Kidney (tissue), 13 donors: ENCODE measurements at regions not wholly inside any gene's neighbourhood (a gene's known extent, or its start where the extent isn't known, plus 50 kb on each side); places are given as distances from the start of the nearest gene placed in this dataset.

ENCODE experiments used
- DNase-seq, 5 donors: peaks; one replicate each; pipeline ENCODE4 v3.0.0-alpha.2; 2013 to 2020
- FAIRE-seq: peaks from 2 replicates; lab custom pipeline; 2012; peaks lifted over from hg19 to GRCh38; lab: Jason Lieb, UNC
- H3K27ac ChIP-seq, 2 donors: one replicate each; pipeline ENCODE4 v1.7.0; 2013; ENCODE audit warnings: low read depth in 2 of 2, low read length in 2 of 2, inconsistent platforms in 1 of 2
- H3K27me3 ChIP-seq: one replicate; pipeline ENCODE4 v1.7.1; 2013; ENCODE audit warnings: low read length, inconsistent platforms; ENCODE audit not compliant: control insufficient read depth, insufficient read depth
- H3K36me3 ChIP-seq, 3 donors: one replicate each; pipeline versions ENCODE4 v1.7.0 to v1.7.1; 2013; ENCODE audit warnings: low read length in 3 of 3, control low read depth in 1 of 3, inconsistent platforms in 1 of 3; ENCODE audit not compliant: insufficient read depth in 3 of 3, control insufficient read depth in 2 of 3
- H3K4me1 ChIP-seq, 3 donors: one replicate each; pipeline versions ENCODE4 v1.7.0 to v1.7.1; 2013; ENCODE audit warnings: low read length in 3 of 3, inconsistent platforms in 1 of 3, low read depth in 1 of 3; ENCODE audit not compliant: control insufficient read depth in 2 of 3, insufficient read depth in 2 of 3
- H3K4me3 ChIP-seq, 3 donors: one replicate each; pipeline versions ENCODE4 v1.7.0 to v1.8.1; 2013; ENCODE audit warnings: low read length in 3 of 3, control low read depth in 1 of 3, inconsistent platforms in 1 of 3
- H3K9ac ChIP-seq, 3 donors: one replicate each; pipeline versions ENCODE4 v1.7.0 to v1.7.1; 2013; ENCODE audit warnings: low read length in 3 of 3, control low read depth in 1 of 3, inconsistent platforms in 1 of 3
- H3K9me3 ChIP-seq, 3 donors: one replicate each; pipeline versions ENCODE4 v1.7.0 to v1.7.1; 2013; ENCODE audit warnings: low read length in 3 of 3, control low read depth in 1 of 3, inconsistent platforms in 1 of 3; ENCODE audit not compliant: control insufficient read depth in 2 of 3, insufficient read depth in 1 of 3
- CTCF ChIP-seq: IDR thresholded peaks from 3 replicates; pipeline ENCODE4 v1.5.1; 2012; ENCODE audit warnings: mild to moderate bottlenecking, moderate library complexity, borderline replicate concordance; ENCODE audit not compliant: insufficient read depth; ENCODE audit errors: extremely low read depth
- intact Hi-C: fragments of 100-400 bp; cut with DNase I; formaldehyde crosslinking; loops from one replicate; pipeline ENCODE4 v1.11.1; 2022
- donor health status: control.
- donor health status: control.
- donor health status: control.
- donor health status: control.
- donor health status: control.
- donor health status: DM: yes; HTN: yes; CAD: no.
- donor health status: Normal renal cell carcinoma (clear cell type).

- Histone ChIP-seq H3K27me3 (no peaks in the 10 kb centered on the region), H3K4me3 (no peak overlapping the region), H3K9me3 (peaks cover 0 to 10% (median 0%) of the 10 kb centered on the region in 3 donors), H3K4me1 (no peaks in the 10 kb centered on the region), H3K9ac (no peak overlapping the region), H3K36me3 (no peaks in the 10 kb centered on the region), H3K27ac (no peak overlapping the region)
- no peak for TF ChIP-seq CTCF
- FAIRE-seq, result no peak
- intact Hi-C loops, result no loop called here
- DNase-seq, result no peak
These were observed 62.8 kb upstream of the PROK2 start for GRCh38 chr3:71847794-71848193.

- H3K27me3 ChIP-seq, result no peaks in the 10 kb centered on the region
- H3K36me3 ChIP-seq, result no peaks in the 10 kb centered on the region
- no peak overlapping the region for H3K4me3 ChIP-seq
- no peak for TF ChIP-seq CTCF
- H3K9me3 ChIP-seq, result peaks cover 0 to 10% (median 0%) of the 10 kb centered on the region in 3 donors
- intact Hi-C loops, result no loop called here
- FAIRE-seq, result no peak
- H3K27ac ChIP-seq, result no peak overlapping the region
- DNase-seq, result no peak
- no peaks in the 10 kb centered on the region for H3K4me1 ChIP-seq
- H3K9ac ChIP-seq, result no peak overlapping the region
These were observed 61.2 kb upstream of the PROK2 start for GRCh38 chr3:71846185-71846584.

GRCh38 chr3:71843071-71843470 lies 58.1 kb upstream of the PROK2 start:
- Histone ChIP-seq H3K4me1 (no peaks in the 10 kb centered on the region), H3K9ac (no peak overlapping the region), H3K4me3 (no peak overlapping the region), H3K9me3 (peaks cover 0 to 4% (median 0%) of the 10 kb centered on the region in 3 donors), H3K36me3 (no peaks in the 10 kb centered on the region), H3K27ac (no peak overlapping the region), H3K27me3 (no peaks in the 10 kb centered on the region)
- FAIRE-seq, result no peak
- intact Hi-C loops, result no loop called here
- no peak for DNase-seq
- no peak for TF ChIP-seq CTCF

GRCh38 chr3:71838406-71838805 lies 53.5 kb upstream of the PROK2 start:
- DNase-seq (peak in 2 of 5 donors; percentile 57 to 61), FAIRE-seq (no peak)
- Histone ChIP-seq H3K27me3 (no peaks in the 10 kb centered on the region), H3K27ac (no peak overlapping the region), H3K4me1 (no peaks in the 10 kb centered on the region), H3K9ac (no peak overlapping the region), H3K9me3 (no peaks in the 10 kb centered on the region), H3K4me3 (no peak overlapping the region), H3K36me3 (no peaks in the 10 kb centered on the region)
- intact Hi-C loops, result no loop called here
- TF ChIP-seq CTCF, result no peak
